ENCODE measurements at regions not wholly inside any gene's neighbourhood (a gene's known extent, or its start where the extent isn't known, plus 50 kb on each side); places are given as distances from the start of the nearest gene placed in this dataset.

DNA sequence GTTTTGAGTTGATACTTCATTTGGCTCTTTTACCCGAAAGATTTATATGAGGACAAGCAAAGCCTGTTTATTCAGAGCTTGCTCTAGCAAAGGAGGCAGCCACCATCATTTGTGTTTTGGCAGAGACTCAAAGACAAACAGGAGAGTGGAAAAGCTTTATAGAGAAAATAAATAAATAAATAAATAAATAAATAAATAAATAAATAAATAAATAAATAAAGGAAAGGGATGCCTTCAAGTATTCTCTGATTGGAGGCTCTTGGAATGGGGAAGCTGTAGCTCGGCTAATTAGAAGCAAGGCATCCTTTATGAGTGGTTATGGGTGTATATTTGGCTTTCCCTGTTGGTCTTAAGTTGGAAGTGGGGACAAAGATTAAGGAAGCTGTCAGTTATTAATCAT lies 229.8 kb downstream of the RASSF9 start:
- TF ChIP-seq ZNF766 (CRISPR knock-in tag; conservative IDR thresholded peaks at IDR 0.05), result no peak
- no peak for TF ChIP-seq MXI1 (IDR thresholded peaks at IDR 0.05; ENCODE audit: low read depth, low read length)
- TF ChIP-seq SMARCB1 (IDR thresholded peaks at IDR 0.05; ENCODE audit: insufficient read length, low read depth), result no peak
- TF ChIP-seq, protein P1, sequence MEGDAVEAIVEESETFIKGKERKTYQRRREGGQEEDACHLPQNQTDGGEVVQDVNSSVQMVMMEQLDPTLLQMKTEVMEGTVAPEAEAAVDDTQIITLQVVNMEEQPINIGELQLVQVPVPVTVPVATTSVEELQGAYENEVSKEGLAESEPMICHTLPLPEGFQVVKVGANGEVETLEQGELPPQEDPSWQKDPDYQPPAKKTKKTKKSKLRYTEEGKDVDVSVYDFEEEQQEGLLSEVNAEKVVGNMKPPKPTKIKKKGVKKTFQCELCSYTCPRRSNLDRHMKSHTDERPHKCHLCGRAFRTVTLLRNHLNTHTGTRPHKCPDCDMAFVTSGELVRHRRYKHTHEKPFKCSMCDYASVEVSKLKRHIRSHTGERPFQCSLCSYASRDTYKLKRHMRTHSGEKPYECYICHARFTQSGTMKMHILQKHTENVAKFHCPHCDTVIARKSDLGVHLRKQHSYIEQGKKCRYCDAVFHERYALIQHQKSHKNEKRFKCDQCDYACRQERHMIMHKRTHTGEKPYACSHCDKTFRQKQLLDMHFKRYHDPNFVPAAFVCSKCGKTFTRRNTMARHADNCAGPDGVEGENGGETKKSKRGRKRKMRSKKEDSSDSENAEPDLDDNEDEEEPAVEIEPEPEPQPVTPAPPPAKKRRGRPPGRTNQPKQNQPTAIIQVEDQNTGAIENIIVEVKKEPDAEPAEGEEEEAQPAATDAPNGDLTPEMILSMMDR (IDR thresholded peaks at IDR 0.05 in 2 of 3, conservative IDR thresholded peaks at IDR 0.05 in 1 of 3; ENCODE audit: insufficient read depth in 2 of 3, low read depth in 1 of 3, low read length in 3 of 3), result no peak

Measured in K562 (cell line).